ENCODE measurements at regions not wholly inside any gene's neighbourhood (a gene's known extent, or its start where the extent isn't known, plus 50 kb on each side); places are given as distances from the start of the nearest gene placed in this dataset.
A peak's percentile ranks its signal among the peaks of the same experiment; 100 is the strongest.

DNA sequence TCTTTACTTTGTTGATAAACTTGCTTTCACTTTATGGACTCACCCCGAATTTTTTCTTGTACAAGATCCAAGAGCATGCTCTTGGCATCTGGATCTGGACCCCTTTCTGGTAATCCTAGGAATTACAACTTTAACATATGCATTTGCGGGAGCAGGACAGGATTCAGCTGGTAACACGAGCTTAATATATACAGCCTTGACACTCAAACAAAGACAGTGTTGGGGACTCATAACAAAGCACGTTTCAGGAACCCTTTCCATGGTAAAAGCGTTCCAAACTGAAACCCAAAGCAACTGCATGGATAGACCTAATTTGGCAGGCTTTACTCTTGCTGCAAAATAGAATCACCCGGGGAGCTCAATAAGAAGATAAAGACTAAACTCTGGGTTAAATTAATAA, 349.7 kb upstream of the AMELY start:
- H3K4me3 ChIP-seq (replicated peaks in 1 of 2; ENCODE audit: low read depth in 2 of 2, low read length in 2 of 2): no peak overlapping the region
- TF ChIP-seq CTCF (IDR thresholded peaks at IDR 0.05; ENCODE audit: low read depth, low read length): no peak
- no peak for DNase-seq (ENCODE audit: low read depth in 2 of 2)

DNA sequence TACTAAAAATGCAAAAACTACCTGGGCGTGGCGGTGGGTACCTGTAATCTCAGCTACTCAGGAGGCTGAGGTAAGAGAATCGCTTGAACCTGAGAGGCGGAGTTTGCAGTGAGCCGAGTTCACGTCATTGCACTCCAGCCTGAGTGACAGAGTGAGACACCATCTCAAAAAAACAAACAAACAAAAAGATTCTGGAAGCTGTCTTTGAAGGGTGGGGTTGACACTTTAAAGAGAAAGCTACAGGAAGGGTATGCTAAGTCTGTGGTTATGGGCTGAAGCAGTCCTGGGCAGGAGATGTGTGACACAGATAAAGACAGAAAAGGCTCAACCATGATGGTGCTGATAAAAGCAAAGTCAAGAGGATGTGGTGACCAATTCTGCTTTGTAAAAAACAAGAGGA, 328.5 kb upstream of the AMELY start:
- TF ChIP-seq CTCF (IDR thresholded peaks at IDR 0.05; ENCODE audit: low read depth, low read length): no peak
- no peak for DNase-seq (ENCODE audit: low read depth in 2 of 2)
- H3K4me3 ChIP-seq (replicated peaks in 1 of 2; ENCODE audit: low read depth in 2 of 2, low read length in 2 of 2): no peak overlapping the region

- no peak for TF ChIP-seq CTCF (IDR thresholded peaks at IDR 0.05; ENCODE audit: low read depth, low read length)
- no peak overlapping the region for H3K4me3 ChIP-seq (replicated peaks in 1 of 2; ENCODE audit: low read depth in 2 of 2, low read length in 2 of 2)
- DNase-seq (ENCODE audit: low read depth in 2 of 2): no peak
These were observed 300.4 kb upstream of the AMELY start for GRCh38 chrY:7211971-7212370.

DNA sequence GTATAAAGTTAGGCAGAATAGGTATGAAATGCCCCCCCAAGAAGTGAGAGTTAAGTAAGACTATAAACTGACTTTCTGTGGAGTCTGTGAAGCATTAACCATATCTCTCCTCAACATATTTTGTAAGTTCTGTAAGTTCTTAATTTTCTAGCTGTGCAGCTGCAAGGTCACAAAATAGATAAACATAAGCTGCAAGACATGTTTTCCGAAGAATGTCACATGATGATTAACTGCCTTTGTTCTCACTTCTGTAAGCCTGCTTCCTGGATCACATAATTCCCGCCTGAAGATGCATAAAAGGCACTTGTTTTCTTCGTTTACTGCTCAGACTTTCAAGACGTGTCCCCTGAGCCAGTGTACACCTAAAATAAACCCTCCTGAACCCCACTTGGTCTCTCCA, 292.9 kb upstream of the AMELY start:
- no peak overlapping the region for H3K4me3 ChIP-seq (replicated peaks in 1 of 2; ENCODE audit: low read depth in 2 of 2, low read length in 2 of 2)
- no peak for DNase-seq (ENCODE audit: low read depth in 2 of 2)
- TF ChIP-seq CTCF (IDR thresholded peaks at IDR 0.05; ENCODE audit: low read depth, low read length): no peak

GRCh38 chrY:7182591-7182990, 271.0 kb upstream of the AMELY start:
- TF ChIP-seq CTCF (IDR thresholded peaks at IDR 0.05; ENCODE audit: low read depth, low read length): no peak
- no peak for DNase-seq (ENCODE audit: low read depth in 2 of 2)

GRCh38 chrY:7177631-7178030, 266.1 kb upstream of the AMELY start:
- TF ChIP-seq CTCF (IDR thresholded peaks at IDR 0.05; ENCODE audit: low read depth, low read length): no peak
- no peak overlapping the region for H3K4me3 ChIP-seq (replicated peaks in 1 of 2; ENCODE audit: low read depth in 2 of 2, low read length in 2 of 2)
- peak; percentile 17 to 24 for DNase-seq (ENCODE audit: low read depth in 2 of 2)

More at GRCh38 chrY:7182591-7182990, 271.0 kb upstream of the AMELY start:
- H3K4me3 ChIP-seq (replicated peaks in 1 of 2; ENCODE audit: low read depth in 2 of 2, low read length in 2 of 2): no peak overlapping the region

DNA sequence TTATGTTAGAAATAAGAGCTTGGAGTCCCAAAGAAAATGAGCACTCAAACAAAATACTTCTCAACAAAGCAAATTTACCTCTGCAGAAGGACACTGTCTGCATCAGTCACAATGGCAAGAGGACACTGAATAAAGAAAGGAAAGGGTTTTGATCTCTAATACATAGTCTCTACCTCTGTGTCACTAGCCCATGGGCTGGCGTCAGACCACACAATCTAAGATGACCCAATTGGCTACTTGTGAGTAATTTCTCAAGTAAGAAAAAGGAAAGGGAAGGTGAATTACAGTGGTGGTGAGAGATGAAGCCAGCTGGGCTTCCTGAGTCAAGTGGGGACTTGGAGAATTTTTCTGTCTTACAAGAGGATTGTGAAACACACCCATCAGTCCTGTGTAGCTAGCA, 257.9 kb upstream of the AMELY start:
- no peak for TF ChIP-seq CTCF (IDR thresholded peaks at IDR 0.05; ENCODE audit: low read depth, low read length)
- H3K4me3 ChIP-seq (replicated peaks in 1 of 2; ENCODE audit: low read depth in 2 of 2, low read length in 2 of 2): no peak overlapping the region
- no peak for DNase-seq (ENCODE audit: low read depth in 2 of 2)
